Sigmoid colon (tissue), 4 donors: ENCODE measurements at regions not wholly inside any gene's neighbourhood (a gene's known extent, or its start where the extent isn't known, plus 50 kb on each side); places are given as distances from the start of the nearest gene placed in this dataset.

Experiments used
- EP300 ChIP-seq, 4 donors: sonication (generic); formaldehyde crosslinking; IDR thresholded peaks; one replicate each; pipeline ENCODE4 v1.6.1; 2017; ENCODE audit warnings: antibody characterized with exemption in 4 of 4
- POLR2A ChIP-seq, 2 donors: fragments of 450-650 bp; IDR thresholded peaks; one replicate each; pipeline ENCODE4 v1.6.1; 2016; ENCODE audit warnings: antibody characterized with exemption in 2 of 2, mild to moderate bottlenecking in 2 of 2, moderate library complexity in 2 of 2

GRCh38 chr10:110357871-110358270 lies 53.2 kb upstream of the SMNDC1 start:
- no peak for TF ChIP-seq POLR2A (IDR thresholded peaks at IDR 0.05)
- TF ChIP-seq EP300 (IDR thresholded peaks at IDR 0.05): no peak
